Nucleus accumbens (tissue), 56 donors: ENCODE measurements at regions not wholly inside any gene's neighbourhood (a gene's known extent, or its start where the extent isn't known, plus 50 kb on each side); places are given as distances from the start of the nearest gene placed in this dataset.
"Not testable (repeated sequence)": the region's sequence is repeated elsewhere in the genome, so short reads cannot be mapped to it uniquely, and the experiment has no call there.

Source experiments
- DNase-seq, 56 donors: peaks; one replicate each; lab custom pipeline; 2025; lab: John Stamatoyannopoulos, UW

- DNase-seq: no peak
These were observed 330.8 kb downstream of the TRIM36 start for GRCh38 chr5:114838937-114839336.

- DNase-seq: no peak
These were observed 339.6 kb downstream of the TRIM36 start for GRCh38 chr5:114830114-114830513.

DNA sequence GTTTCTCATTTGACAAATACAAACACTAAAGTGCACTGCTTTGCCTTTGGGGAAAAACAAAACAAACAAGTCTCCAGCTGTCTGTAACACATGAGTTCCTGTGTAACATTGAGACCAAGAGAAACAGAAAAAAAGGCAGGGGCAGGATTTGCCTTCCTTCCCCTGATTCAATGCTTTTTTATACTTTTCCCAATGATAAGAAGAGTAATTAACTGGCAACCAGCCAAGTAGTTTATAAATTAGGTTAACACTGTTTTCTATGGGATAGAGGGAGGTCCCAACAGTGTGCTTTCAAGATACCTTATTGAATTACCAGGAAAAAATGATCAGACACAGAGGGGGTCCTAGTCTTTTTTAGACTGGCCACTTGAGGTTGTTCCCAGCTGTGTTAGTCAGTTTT is 346.8 kb downstream of the TRIM36 start:
- no peak for DNase-seq

DNA sequence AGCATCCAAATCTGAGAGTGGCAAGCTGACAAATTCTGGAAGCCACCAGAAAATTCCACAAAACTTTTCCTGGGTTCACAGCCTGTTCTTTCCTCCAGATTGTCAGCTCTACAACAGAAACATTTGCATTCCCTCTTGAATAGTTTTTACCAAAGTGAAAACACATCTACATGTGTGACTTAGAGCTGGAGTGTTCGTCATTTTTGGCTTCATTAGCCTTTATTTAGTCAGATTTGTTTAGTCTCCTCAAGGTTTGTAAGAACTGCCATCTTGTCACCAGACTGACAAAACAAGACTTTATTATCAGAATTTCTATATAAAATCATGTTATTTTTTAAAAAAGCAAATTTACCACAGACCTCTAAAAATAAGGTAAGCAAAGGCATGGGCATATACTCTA is 347.3 kb downstream of the TRIM36 start:
- no peak for DNase-seq

GRCh38 chr5:114790403-114790792 is 379.3 kb downstream of the TRIM36 start:
- no peak for DNase-seq

GRCh38 chr5:114789773-114790402 is 379.8 kb downstream of the TRIM36 start:
- DNase-seq: no peak

DNA sequence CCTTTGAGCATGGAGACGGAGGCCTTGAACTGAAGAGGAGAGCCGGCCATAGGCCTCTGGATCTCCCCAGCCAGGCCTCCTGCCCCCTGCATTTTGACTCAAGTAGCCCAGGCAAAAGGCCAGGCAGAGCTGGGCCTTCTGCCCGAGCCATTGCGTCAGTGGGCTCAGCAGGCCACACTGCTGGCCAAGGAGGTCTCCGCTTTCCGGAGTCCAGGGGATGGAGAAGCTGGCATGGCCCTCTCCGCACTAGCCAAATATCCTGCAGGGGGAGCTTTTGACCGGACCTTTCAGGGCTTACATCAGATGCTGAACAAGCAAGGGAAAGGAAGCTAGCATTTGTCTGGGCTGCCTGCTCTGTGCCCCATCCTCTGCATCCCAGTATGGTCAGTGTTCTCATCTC is 386.8 kb downstream of the TRIM36 start:
- peak in 53 of 56 donors; percentile 2 to 81 (median 37) for DNase-seq

GRCh38 chr5:114782177-114782576 is 387.5 kb downstream of the TRIM36 start:
- DNase-seq: peak in 24 of 56 donors; percentile 1 to 49 (median 6)

GRCh38 chr5:114780290-114780689 is 389.4 kb downstream of the TRIM36 start:
- no peak for DNase-seq

GRCh38 chr5:114744406-114744805 is 382.5 kb downstream of the KCNN2 start:
- no peak for DNase-seq

- DNase-seq: no peak
These were observed 372.4 kb downstream of the KCNN2 start for GRCh38 chr5:114734238-114734637.

DNA sequence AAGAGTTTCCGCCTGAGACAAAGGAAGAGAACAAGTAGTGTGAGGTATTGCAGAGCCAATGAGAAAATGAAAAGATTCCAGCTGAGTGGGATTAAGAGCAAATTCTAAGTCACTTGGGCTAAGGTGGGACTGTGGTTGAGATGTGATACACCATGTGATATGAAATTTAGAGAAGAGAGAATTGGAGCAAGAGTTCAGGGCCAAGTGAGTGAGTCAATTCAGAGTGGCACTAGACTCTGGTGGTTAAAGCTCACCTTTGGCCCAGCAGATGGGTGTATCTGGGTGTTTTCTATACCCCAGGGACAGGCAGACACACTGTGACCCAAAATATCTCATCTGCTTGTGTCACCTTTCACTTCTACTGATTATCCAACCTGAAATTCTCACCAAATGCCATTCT is 368.1 kb downstream of the KCNN2 start:
- DNase-seq: no peak

DNA sequence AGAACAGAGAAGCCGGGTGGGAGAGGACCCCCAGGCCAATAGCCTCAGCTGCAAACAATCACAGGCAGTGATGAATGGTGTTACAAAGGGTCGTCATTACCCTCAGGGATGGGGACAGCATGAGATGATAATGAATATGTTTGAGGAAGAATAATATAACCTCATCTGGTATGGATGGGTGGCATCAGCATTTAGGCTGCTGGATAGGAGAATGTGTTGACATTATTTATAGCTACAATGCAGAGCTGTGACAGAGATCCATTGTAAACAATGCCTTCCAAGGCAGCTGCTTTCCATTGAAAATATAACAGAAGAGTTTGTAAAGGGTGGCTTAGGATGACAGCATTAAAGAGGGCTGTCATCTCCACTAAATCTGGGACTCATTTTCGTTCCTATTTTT is 365.5 kb downstream of the KCNN2 start:
- no peak for DNase-seq

- DNase-seq: no peak
These were observed 364.3 kb downstream of the KCNN2 start for GRCh38 chr5:114726131-114726530.

GRCh38 chr5:114719268-114719667 is 357.4 kb downstream of the KCNN2 start:
- no peak for DNase-seq

- DNase-seq: no peak
These were observed 355.1 kb downstream of the KCNN2 start for GRCh38 chr5:114716955-114717354.

- not testable (repeated sequence) for DNase-seq
These were observed 342.5 kb downstream of the KCNN2 start for GRCh38 chr5:114704225-114704893.

- no peak for DNase-seq
These were observed 340.9 kb downstream of the KCNN2 start for GRCh38 chr5:114702731-114703130.

DNA sequence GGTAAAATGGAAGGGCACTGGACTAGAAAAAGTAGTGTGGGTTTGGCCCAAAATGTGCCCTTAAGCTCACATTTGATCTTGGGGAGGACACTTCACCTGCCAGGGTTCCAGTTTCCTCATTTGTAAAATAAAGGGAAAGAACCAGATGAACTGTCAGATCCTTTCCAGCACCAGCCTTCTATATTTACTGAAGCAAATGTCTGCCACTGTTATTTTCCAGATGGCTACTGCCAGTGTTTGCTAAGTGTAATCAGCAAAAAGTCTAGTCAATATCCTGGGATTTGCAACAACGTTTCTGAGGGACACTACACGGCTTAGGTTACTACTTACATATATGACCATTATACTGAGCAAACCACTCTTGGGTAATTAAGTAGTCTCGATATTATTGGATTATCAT is 340.3 kb downstream of the KCNN2 start:
- no peak for DNase-seq

- no peak for DNase-seq
These were observed 339.0 kb downstream of the KCNN2 start for GRCh38 chr5:114700823-114701222.

DNA sequence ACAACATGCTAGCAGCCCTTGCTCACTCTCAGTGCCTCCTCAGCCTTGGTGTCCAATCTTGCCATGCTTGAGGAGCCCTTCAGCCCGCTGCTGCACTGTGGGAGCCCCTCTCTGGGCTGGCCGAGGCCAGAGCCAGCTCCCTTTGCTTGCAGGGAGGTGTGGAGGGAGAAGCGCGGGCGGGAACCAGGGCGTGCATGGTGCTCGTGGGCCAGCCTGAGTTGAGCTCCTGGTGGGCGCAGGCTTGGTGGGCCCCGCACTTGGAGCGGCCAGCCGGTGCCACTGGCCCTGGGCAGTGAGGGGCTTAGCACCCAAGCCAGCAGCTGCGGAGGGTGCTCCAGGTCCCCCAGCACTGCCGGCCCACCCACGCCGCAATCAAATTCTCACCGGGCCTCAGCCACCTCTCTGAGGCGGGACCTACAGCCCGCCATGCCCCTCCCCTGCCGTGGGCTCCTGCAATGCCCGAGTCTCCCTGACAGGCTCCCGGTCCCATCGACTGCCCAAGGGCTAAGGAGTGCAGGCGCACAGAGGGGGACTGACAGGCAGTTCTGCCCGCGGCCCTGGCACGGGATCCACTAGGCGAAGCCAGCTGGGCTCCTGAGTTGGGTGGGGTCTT is 333.5 kb downstream of the KCNN2 start:
- DNase-seq: no peak

GRCh38 chr5:114686356-114686755 is 324.5 kb downstream of the KCNN2 start:
- DNase-seq: no peak
